Panc1 (cell line): ENCODE measurements at regions not wholly inside any gene's neighbourhood (a gene's known extent, or its start where the extent isn't known, plus 50 kb on each side); places are given as distances from the start of the nearest gene placed in this dataset.

Source experiments
- CTCF ChIP-seq: fragments of 450-650 bp; IDR thresholded peaks from 2 replicates; pipeline ENCODE4 v1.5.1; 2017; ENCODE audit warnings: mild to moderate bottlenecking
- POLR2AphosphoS5 ChIP-seq: IDR thresholded peaks from 2 replicates; pipeline ENCODE4 v1.6.1; 2012; ENCODE audit warnings: mild to moderate bottlenecking, low read depth, low read length, moderate library complexity
- REST ChIP-seq, 2 experiments: IDR thresholded peaks; 2 replicates each; pipeline ENCODE4 v1.6.1; 2011 to 2012; ENCODE audit warnings: low read depth in 2 of 2, control low read depth in 1 of 2, low read length in 1 of 2, mild to moderate bottlenecking in 1 of 2, moderate library complexity in 1 of 2; ENCODE audit not compliant: insufficient read depth in 1 of 2
- SIN3A ChIP-seq: IDR thresholded peaks from 2 replicates; pipeline ENCODE4 v1.6.1; 2012; ENCODE audit warnings: low read depth, mild to moderate bottlenecking, low read length, moderate library complexity, borderline replicate concordance; ENCODE audit not compliant: insufficient read depth

GRCh38 chr1:238029126-238029525 is 138.4 kb upstream of the ZP4 start:
- TF ChIP-seq CTCF, result no peak
- TF ChIP-seq REST (IDR thresholded peaks at IDR 0.05; ENCODE audit: insufficient read depth in 1 of 2, low read depth in 2 of 2, low read length in 1 of 2), result no peak
- no peak for TF ChIP-seq POLR2AphosphoS5
- TF ChIP-seq SIN3A, result no peak
